ENCODE measurements at regions not wholly inside any gene's neighbourhood (a gene's known extent, or its start where the extent isn't known, plus 50 kb on each side); places are given as distances from the start of the nearest gene placed in this dataset.

GRCh38 chr5:145479857-145480256 lies 355.3 kb downstream of the PRELID2 start:
- no peak for TF ChIP-seq POLR2AphosphoS5 (IDR thresholded peaks at IDR 0.05; ENCODE audit: low read depth, low read length)
- no peak for TF ChIP-seq SIN3A (IDR thresholded peaks at IDR 0.05; ENCODE audit: borderline replicate concordance, insufficient read depth, low read length)
- TF ChIP-seq REST (IDR thresholded peaks at IDR 0.05; ENCODE audit: insufficient read depth in 1 of 2, low read depth in 2 of 2, low read length in 2 of 2), result no peak
- TF ChIP-seq TAF1 (IDR thresholded peaks at IDR 0.05; ENCODE audit: borderline replicate concordance, insufficient read depth, low read length), result no peak
